Astrocyte (in vitro differentiated cells and primary cell): ENCODE measurements at regions not wholly inside any gene's neighbourhood (a gene's known extent, or its start where the extent isn't known, plus 50 kb on each side); places are given as distances from the start of the nearest gene placed in this dataset.

Source experiments
- DNase-seq: peaks from one replicate; pipeline ENCODE4 v3.0.0-alpha.2; 2010; ENCODE audit warnings: low read depth
- FAIRE-seq: peaks from 2 replicates; lab custom pipeline; 2011; peaks lifted over from hg19 to GRCh38; lab: Jason Lieb, UNC
- H2AFZ ChIP-seq: 2 replicates; pipeline ENCODE4 v1.6.0; 2012; ENCODE audit warnings: low read depth, low read length, inconsistent platforms
- H3K27ac ChIP-seq: 2 replicates; pipeline ENCODE4 v1.5.1; 2011; ENCODE audit warnings: low read depth, low read length, inconsistent platforms
- H3K27me3 ChIP-seq: 2 replicates; pipeline ENCODE4 v1.6.0; 2011; ENCODE audit warnings: low read length, inconsistent platforms; ENCODE audit not compliant: insufficient read depth
- H3K36me3 ChIP-seq: 2 replicates; pipeline ENCODE4 v1.5.1; 2011; ENCODE audit warnings: low read length, inconsistent platforms; ENCODE audit not compliant: insufficient read depth
- H3K4me1 ChIP-seq: 2 replicates; pipeline ENCODE4 v1.5.1; 2011; ENCODE audit warnings: low read length, inconsistent platforms; ENCODE audit not compliant: insufficient read depth
- H3K4me2 ChIP-seq: 2 replicates; pipeline ENCODE4 v1.6.0; 2012; ENCODE audit warnings: low read length, inconsistent platforms
- H3K4me3 ChIP-seq: 2 replicates; pipeline ENCODE4 v1.5.1; 2011; ENCODE audit warnings: low read depth, mild to moderate bottlenecking, low read length, inconsistent platforms; ENCODE audit not compliant: insufficient read depth
- H3K79me2 ChIP-seq: 2 replicates; pipeline ENCODE4 v1.6.0; 2012; ENCODE audit warnings: mild to moderate bottlenecking, low read length, inconsistent platforms; ENCODE audit not compliant: insufficient read depth
- H3K9ac ChIP-seq: 2 replicates; pipeline ENCODE4 v1.6.0; 2012; ENCODE audit warnings: mild to moderate bottlenecking, low read length, inconsistent platforms
- H3K9me3 ChIP-seq: 2 replicates; pipeline ENCODE4 v1.5.1; 2012; ENCODE audit warnings: low read depth, mild to moderate bottlenecking, low read length, inconsistent platforms; ENCODE audit not compliant: insufficient read depth
- H4K20me1 ChIP-seq: 2 replicates; pipeline ENCODE4 v1.6.0; 2012; ENCODE audit warnings: low read length, inconsistent platforms; ENCODE audit not compliant: insufficient read depth
- H3K27ac Mint-ChIP-seq: one replicate; pipeline ENCODE4 v1.8.0; 2021; ENCODE audit warnings: mild to moderate bottlenecking, mixed read lengths; ENCODE audit not compliant: unreplicated experiment
- H3K27me3 Mint-ChIP-seq: one replicate; pipeline ENCODE4 v1.8.0; 2021; ENCODE audit warnings: low read depth, mixed read lengths; ENCODE audit not compliant: unreplicated experiment
- H3K36me3 Mint-ChIP-seq: one replicate; pipeline ENCODE4 v1.8.0; 2021; ENCODE audit warnings: low read depth, mixed read lengths; ENCODE audit not compliant: unreplicated experiment
- H3K4me1 Mint-ChIP-seq: one replicate; pipeline ENCODE4 v1.8.0; 2021; ENCODE audit warnings: low read depth, mixed read lengths; ENCODE audit not compliant: unreplicated experiment
- H3K4me3 Mint-ChIP-seq: one replicate; pipeline ENCODE4 v1.8.0; 2021; ENCODE audit warnings: mild to moderate bottlenecking, moderate library complexity, mixed read lengths; ENCODE audit not compliant: unreplicated experiment
- H3K9me3 Mint-ChIP-seq: one replicate; pipeline ENCODE4 v1.8.0; 2021; ENCODE audit warnings: mild to moderate bottlenecking, mixed read lengths; ENCODE audit not compliant: unreplicated experiment
- EZH2 ChIP-seq: IDR thresholded peaks from 2 replicates; pipeline ENCODE4 v1.6.1; 2012; ENCODE audit warnings: mild to moderate bottlenecking, low read length, inconsistent platforms; ENCODE audit not compliant: insufficient read depth
- TF ChIP-seq, protein P1 (sequence below): IDR thresholded peaks from 2 replicates; pipeline ENCODE4 v1.5.1; 2011; ENCODE audit warnings: low read depth, mild to moderate bottlenecking, inconsistent platforms, low read length, moderate library complexity; ENCODE audit not compliant: insufficient read depth

DNA sequence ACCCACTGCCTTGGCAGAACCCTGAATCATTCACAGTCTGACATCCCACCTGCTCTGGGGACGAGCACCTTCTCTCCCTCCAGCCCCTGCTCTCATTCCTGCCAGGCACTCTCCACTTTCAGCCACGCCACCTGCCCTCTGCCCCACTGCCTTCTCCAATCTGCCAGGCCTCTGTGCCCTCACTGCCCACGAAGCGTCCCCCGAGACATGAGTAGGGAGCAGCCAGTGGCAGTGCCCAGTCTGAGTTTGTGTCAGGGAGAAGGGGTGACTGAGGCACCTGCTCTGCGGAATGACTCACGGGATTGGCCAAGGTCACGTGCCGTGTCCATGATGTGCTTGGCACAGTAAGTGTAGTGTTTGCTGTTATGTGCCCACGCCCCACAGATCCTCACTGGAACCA, 215.2 kb upstream of the PPP2R2D start:
- DNase-seq = no peak
- H3K27ac Mint-ChIP-seq = no peak overlapping the region
- Histone ChIP-seq H3K27ac (no peak overlapping the region), H3K9ac (no peak overlapping the region), H3K4me2 (no peak overlapping the region), H3K27me3 (no peaks in the 10 kb centered on the region), H3K4me1 (no peaks in the 10 kb centered on the region), H3K4me3 (no peak overlapping the region), H3K9me3 (peaks cover 28% of the 10 kb centered on the region), H3K36me3 (no peaks in the 10 kb centered on the region), H2AFZ (no peak overlapping the region), H4K20me1 (no peaks in the 10 kb centered on the region), H3K79me2 (no peaks in the 10 kb centered on the region)
- H3K4me3 Mint-ChIP-seq = peak overlapping the region; percentile 23
- no peaks in the 10 kb centered on the region for H3K36me3 Mint-ChIP-seq
- TF ChIP-seq, protein P1, sequence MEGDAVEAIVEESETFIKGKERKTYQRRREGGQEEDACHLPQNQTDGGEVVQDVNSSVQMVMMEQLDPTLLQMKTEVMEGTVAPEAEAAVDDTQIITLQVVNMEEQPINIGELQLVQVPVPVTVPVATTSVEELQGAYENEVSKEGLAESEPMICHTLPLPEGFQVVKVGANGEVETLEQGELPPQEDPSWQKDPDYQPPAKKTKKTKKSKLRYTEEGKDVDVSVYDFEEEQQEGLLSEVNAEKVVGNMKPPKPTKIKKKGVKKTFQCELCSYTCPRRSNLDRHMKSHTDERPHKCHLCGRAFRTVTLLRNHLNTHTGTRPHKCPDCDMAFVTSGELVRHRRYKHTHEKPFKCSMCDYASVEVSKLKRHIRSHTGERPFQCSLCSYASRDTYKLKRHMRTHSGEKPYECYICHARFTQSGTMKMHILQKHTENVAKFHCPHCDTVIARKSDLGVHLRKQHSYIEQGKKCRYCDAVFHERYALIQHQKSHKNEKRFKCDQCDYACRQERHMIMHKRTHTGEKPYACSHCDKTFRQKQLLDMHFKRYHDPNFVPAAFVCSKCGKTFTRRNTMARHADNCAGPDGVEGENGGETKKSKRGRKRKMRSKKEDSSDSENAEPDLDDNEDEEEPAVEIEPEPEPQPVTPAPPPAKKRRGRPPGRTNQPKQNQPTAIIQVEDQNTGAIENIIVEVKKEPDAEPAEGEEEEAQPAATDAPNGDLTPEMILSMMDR = no peak
- no peak for TF ChIP-seq EZH2
- peaks cover 2% of the 10 kb centered on the region for H3K9me3 Mint-ChIP-seq
- no peak for FAIRE-seq
- H3K27me3 Mint-ChIP-seq = peaks cover 22% of the 10 kb centered on the region
- no peaks in the 10 kb centered on the region for H3K4me1 Mint-ChIP-seq

- no peak for DNase-seq
- Histone ChIP-seq H3K27me3 (no peaks in the 10 kb centered on the region), H3K4me1 (no peaks in the 10 kb centered on the region), H3K79me2 (no peaks in the 10 kb centered on the region), H4K20me1 (no peaks in the 10 kb centered on the region), H3K4me2 (no peak overlapping the region), H3K4me3 (no peak overlapping the region), H3K9ac (no peak overlapping the region), H3K27ac (no peak overlapping the region), H3K9me3 (peaks cover 22% of the 10 kb centered on the region), H2AFZ (no peak overlapping the region), H3K36me3 (no peaks in the 10 kb centered on the region)
- H3K36me3 Mint-ChIP-seq = no peaks in the 10 kb centered on the region
- no peak overlapping the region for H3K4me3 Mint-ChIP-seq
- no peak for FAIRE-seq
- TF ChIP-seq, protein P1 = no peak
- no peak for TF ChIP-seq EZH2
- H3K27ac Mint-ChIP-seq = no peak overlapping the region
- H3K4me1 Mint-ChIP-seq = no peaks in the 10 kb centered on the region
- peaks cover 2% of the 10 kb centered on the region for H3K9me3 Mint-ChIP-seq
- H3K27me3 Mint-ChIP-seq = peaks cover 20% of the 10 kb centered on the region
These were observed 213.9 kb upstream of the PPP2R2D start for GRCh38 chr10:131686781-131687420.

DNA sequence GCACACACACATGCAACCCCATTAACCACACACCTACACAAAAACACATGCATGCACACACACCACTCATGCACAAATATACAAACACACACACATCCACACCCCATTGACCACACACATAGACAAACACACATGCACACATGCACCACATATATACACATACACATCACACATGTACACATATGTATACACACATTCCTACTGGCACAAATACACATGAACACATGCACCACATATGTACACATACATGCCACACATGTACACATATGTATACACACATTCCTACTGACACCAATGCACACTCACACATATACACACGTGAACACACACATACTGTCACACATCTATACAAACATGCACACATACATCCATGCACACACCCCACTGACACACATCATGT, 212.5 kb upstream of the PPP2R2D start:
- Mint-ChIP-seq H3K4me3 (no peak overlapping the region), H3K27me3 (peaks cover 28% of the 10 kb centered on the region), H3K27ac (no peak overlapping the region), H3K9me3 (peaks cover 3% of the 10 kb centered on the region), H3K36me3 (no peaks in the 10 kb centered on the region), H3K4me1 (no peaks in the 10 kb centered on the region)
- Histone ChIP-seq H3K79me2 (no peaks in the 10 kb centered on the region), H3K4me2 (no peak overlapping the region), H3K36me3 (no peaks in the 10 kb centered on the region), H3K9me3 (peaks cover 22% of the 10 kb centered on the region), H3K9ac (no peak overlapping the region), H3K27ac (no peak overlapping the region), H4K20me1 (no peaks in the 10 kb centered on the region), H2AFZ (no peak overlapping the region), H3K4me3 (no peak overlapping the region), H3K4me1 (no peaks in the 10 kb centered on the region), H3K27me3 (no peaks in the 10 kb centered on the region)
- DNase-seq = no peak
- TF ChIP-seq, protein P1 = no peak
- TF ChIP-seq EZH2 = no peak
- no peak for FAIRE-seq
